Posterior cingulate gyrus (tissue), 11 donors: ENCODE measurements at regions not wholly inside any gene's neighbourhood (a gene's known extent, or its start where the extent isn't known, plus 50 kb on each side); places are given as distances from the start of the nearest gene placed in this dataset.

Source experiments
- DNase-seq, 10 donors: peaks; one replicate each; pipeline versions ENCODE4 v3.0.0 to v3.0.0-alpha.2; 2020 to 2021; ENCODE audit warnings: mixed read lengths in 3 of 10
- intact Hi-C: fragments of 100-400 bp; cut with DNase I; formaldehyde crosslinking; loops from one replicate; pipeline ENCODE4 v1.15.1; 2023

DNA sequence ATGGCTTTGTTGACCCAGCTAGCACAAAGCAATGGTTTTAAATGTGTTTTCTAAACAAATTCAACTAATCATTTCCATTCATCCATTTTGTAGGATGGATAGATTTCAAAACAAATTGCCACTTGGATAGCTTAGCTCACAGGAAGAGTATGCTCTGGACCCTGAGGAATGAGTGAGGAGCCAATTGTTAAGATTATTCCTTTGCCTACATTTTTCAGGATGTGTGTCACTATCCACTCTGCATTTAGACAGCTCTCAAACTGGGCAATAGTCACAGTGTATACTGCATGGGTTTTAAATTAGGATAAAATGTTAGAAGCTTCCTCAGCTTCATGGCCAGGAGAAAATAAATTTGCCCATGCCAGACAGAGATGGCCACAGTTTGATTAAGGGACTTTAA is 605.6 kb upstream of the TEX47 start:
- no peak for DNase-seq
- intact Hi-C loops = no loop called here

DNA sequence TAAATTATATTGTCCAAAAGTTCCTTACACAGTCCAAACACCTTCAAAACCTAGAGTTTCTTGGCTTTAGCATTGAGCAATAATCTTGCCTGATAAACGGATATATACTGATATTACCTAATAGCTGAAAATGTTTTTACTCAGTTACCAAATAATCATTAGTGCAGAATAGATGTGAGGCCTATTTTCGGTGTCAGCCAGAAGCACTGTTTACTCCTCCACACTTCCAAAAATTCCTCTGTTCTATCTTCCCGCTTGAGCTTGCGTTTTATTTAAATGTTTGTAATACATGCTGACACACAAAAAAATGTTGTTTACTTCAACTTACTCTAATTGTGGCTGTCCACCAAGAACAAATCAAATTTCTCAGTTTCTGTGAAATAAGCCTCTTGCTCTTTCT is 606.2 kb upstream of the TEX47 start:
- DNase-seq = no peak
- intact Hi-C loops = no loop called here

DNA sequence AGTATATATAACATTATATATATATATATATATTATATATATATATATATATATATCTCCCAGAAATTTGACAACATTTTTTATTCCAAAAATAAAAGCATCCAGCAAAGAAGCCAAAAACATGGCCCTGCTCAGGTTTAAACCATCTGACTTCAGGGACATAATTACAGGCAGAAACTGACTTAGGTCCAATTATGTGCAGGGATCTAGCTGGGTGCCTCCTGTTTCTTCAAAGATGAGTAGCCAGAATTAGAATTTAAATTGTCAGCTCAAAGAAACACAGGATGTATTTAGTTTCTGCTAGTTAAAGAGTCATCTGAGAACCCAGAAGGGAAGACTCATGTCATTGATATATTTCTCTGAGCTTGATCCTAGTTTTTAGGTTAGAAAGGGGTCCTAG is 656.4 kb upstream of the TEX47 start:
- no peak for DNase-seq
- intact Hi-C loops = no loop called here

DNA sequence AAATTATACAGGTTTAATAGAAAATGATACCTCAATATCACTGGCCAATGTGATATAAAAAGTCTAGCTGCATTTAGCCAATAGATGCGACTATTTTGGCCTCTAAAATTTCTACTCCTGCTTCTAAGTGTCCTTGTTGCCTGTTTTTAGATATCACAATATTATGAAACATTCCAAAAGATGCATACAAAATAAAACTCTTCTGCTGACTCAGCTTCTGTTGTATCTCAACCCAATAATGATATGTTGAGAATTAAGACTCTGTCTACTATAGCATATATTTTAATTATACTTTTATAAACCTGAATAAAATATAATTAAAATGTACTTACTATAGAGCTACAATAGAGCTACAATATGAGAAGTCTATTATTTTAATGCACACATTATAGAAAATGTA is 661.0 kb upstream of the TEX47 start:
- DNase-seq = no peak
- intact Hi-C loops = no loop called here

DNA sequence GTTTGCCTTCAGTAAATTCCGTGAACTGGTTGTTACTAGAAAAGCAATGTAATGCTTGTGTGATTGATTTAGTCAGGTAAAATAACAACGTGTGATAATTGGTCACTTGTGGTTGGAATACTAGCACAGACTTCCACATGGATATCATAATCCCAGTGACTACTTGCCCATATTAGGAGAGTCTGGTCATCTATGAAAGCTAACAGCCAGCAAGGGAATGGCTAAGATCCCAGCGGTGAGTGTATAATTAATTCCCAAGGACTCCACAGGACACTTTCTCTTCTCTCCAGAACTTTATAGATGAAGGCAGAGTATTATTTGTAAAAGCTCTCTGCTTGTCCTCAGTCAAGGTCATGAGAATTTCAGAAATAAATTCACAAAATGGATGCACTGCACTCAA is 662.6 kb upstream of the TEX47 start:
- intact Hi-C loops = no loop called here
- DNase-seq = no peak

DNA sequence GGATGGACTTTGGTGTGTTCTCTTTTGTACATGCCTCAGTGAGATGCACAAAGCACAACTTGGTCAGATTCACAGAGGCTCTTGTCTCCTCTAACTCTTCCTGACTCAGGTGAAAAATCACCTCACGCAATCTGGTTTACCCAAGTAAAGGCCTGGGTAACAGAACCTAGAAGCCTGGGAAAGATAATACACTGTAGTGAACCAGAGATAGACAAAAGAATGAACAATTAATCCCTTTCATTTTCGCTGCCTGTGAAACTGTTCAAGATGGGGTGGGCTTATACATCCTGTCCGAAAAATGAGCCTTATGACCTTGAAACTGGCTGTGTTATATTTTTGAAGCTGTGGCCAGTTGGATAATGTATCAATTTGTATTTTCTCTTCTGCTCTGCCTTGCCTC is 678.9 kb upstream of the TEX47 start:
- DNase-seq = no peak
- intact Hi-C loops = no loop called here

DNA sequence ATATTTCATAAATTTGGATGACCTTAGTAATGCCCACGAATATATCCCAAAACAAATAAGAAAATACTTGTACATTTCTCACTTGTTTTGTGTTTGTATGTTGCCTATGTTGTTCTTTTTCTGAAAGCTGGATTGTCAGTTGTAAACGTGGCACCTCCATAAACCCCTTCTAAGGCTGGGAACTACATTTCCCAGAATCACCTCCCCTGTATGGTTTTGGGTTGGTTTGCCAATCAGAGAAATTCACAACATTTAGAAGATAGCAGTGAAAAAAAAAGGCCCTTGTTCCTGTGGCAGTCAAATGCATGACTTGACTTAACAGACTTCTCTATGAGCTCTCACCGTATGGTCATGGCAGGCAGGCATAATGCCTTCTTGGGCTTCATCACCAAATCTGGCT is 676.3 kb upstream of the STEAP1 start:
- DNase-seq = no peak
- intact Hi-C loops = no loop called here

DNA sequence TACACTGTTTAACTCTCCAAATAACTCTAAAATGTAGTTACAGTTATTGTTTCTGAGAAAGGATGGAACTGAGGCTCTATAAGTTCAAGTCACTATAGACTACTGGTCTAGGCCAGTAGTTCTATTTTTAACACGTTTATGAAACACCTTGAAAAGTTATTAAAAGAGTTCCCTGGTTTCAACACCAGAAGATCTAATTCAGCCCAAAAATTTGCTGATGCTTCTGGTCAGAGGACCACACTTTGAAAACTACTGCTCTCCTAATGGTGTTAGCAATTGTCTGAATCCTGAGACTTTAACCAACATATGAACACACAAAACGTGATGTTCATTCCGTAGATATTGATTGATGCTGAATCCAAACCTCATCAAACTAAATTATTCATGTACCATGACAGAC is 658.6 kb upstream of the STEAP1 start:
- DNase-seq = no peak
- intact Hi-C loops = no loop called here

DNA sequence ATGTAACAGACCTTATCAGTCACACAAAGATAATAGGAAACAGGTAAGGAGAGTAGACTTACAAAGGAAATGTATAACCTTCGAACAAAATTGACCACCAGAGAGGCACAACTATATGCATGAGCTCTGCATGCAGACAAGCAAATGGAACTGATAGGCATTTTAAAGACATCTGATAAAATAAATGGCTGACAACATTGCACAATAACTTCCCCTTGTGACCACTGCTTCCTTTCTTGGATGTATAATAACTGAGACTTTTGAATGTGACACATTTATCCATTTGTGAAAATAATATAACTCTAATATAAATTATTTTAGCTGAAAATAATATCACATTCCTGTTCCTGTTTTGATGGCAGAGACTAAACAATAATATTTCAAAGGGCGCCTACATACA is 654.2 kb upstream of the STEAP1 start:
- intact Hi-C loops = no loop called here
- no peak for DNase-seq

DNA sequence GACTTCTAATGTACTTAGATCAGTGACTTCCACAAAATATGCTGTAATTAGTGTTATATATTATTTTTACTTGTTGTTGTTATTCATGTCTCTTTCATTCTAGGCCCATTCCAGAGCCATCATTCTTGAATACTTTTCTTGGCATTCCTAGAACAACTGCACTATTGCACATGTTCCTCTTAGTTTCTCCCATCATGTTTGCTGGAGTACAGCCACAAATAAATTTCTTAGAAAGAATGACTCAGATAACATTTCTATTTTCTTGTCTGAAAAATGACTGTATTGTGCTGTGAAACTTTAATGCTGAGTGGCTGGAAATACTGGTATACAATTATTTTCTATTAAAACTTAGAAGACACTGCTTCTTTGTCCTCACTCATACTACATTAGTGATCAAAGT is 651.0 kb upstream of the STEAP1 start:
- intact Hi-C loops = no loop called here

DNA sequence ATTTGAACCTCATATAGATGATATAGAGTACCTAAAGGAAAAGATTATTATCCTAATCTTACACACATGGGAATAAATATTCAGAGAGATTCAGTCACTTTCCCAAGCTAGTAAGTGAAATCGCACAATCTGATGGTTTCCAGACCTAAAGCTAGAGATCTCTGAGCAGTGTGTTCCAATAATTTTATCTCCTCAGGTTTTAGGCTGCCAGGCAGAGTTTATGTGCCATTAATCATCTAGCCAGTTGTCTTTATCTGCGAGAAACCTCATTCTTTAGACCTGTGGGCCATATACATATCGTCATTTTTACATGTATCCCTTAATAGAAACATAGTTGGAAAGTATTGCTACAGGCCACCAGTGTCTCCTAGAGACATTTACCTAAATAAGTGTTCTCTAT is 647.2 kb upstream of the STEAP1 start:
- no peak for DNase-seq
- intact Hi-C loops = no loop called here

More for the DNA sequence above, 651.0 kb upstream of the STEAP1 start:
- DNase-seq = no peak

DNA sequence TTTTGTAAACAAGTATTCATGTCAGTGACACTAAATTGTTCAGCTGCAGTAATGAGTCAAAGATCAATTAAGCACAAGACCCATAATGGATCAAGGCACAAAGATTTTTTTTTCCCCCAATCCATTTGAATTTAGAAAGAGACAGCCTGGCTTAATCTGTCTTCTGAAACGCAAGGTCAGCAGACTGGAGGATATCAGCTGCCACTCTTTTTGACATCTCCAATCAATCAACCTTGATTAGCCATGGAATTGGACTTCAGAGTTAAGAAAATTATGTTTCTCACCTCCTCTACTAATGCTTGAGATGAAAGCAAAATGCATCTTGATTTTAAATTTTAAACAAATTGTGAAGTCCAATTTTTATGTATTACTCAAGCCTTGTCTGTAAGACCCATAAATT is 642.4 kb upstream of the STEAP1 start:
- intact Hi-C loops = no loop called here
- no peak for DNase-seq

DNA sequence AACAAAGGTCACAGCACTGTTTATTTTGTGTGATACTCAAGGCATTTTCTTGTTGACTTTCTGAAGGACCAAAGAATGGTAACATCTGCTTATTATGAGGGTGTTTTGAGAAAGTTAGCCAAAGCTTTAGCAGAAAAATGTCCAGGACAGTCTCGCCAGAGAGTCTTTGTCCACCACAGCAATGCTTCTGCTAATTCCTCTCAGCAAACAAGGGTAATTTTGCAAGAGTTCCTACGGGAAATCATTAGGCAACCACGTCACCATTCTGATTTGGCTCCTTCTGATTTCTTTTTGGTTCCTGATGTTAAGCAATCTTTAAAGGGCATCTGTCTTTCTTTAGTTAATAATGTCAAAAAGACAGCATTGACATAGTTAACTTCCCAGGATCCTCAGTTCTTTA is 639.3 kb upstream of the STEAP1 start:
- DNase-seq = no peak
- intact Hi-C loops = no loop called here

DNA sequence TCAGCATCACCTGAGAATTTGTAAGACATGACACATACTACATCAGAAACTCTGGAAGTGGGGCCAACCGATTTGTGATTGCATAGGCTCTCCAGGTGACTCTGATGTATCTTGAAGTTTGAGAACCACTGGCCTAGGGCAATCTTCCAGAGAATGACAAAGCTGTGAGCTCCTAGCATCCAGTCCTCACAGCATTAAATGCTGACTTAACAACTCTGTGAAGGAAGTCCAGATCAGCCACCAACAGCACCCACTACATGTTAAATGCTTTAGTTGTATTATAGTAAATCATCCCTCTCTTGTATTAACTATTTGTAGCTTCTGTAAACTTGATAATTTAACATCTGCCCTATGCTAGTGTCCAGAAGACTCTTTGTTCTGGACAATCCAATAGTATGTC is 636.5 kb upstream of the STEAP1 start:
- DNase-seq = no peak
- intact Hi-C loops = no loop called here

DNA sequence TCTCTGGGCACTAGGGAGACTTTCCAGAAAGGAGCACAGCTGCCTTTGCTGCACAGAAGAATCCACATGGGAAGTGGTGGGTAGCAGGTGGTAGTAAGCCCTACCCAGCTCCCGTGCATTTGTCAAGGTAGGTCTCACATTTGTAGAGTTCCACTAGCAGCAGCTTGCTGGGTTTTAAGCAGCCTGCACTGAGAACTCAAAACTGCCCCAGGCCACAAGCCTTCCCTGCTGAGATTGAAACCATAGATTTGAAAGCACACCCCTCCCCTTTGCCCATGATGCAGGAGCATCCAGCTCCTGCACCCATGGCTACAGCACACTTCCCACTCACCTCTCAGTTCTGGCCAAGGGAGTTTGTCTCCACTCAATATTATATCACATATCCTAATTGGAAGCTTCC is 604.5 kb upstream of the STEAP1 start:
- DNase-seq = no peak
- intact Hi-C loops = no loop called here

DNA sequence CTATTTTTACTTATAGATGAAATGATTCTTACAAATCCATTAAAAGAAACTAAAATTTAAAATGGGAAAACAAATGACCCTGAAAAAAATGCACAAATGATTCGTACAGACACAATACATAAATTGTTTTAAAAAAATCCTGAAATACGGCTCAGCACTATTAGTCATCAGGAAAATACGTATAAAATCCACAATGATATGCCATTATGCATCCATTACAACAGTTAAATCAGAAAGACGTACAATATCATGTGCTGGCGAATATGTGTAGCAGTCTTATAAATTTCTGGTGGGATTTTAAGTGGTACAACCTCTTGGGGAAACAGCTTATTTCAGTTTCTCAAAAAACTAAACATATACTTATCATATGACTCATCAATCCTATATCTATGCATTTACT is 600.1 kb upstream of the STEAP1 start:
- intact Hi-C loops = no loop called here
- DNase-seq = no peak

DNA sequence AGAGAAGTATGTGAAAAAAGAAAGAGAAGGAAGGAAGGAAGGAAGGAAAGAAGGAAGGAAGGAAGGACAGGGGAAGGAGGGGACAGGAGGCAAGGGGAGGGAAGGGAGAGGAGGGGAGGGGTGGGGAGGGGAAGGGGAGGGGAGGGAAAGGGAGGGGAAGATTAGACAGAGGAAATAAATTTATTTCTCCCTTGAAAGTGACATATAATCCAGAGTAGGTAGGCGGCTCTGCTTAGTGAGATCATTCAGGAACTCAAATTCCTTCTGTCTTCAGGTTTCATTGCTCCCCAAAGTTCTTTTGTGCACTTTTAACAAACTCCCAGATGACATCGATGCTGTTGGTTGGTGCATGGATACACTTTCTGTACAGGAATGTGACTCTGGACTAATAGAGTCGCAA is 594.7 kb upstream of the STEAP1 start:
- DNase-seq = no peak
- intact Hi-C loops = no loop called here

DNA sequence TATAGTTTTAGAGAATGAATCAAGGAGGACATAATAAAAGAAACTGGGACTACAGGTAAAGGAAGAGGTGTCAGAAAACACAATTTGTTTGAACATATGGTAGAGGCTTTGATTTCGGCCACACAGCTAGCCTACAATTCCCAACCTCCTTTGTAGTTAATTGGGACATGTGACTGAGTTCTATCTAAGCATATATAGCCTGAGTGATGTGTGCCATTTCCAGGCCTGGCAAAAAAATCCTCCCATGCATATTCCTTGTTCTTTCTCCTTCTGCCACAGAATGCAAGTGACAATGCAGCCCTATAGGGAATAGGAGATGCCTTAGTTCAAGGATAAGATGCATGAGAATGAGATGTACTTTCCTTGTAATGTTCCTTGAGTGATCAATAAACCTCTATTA is 590.7 kb upstream of the STEAP1 start:
- intact Hi-C loops = no loop called here
- no peak for DNase-seq

DNA sequence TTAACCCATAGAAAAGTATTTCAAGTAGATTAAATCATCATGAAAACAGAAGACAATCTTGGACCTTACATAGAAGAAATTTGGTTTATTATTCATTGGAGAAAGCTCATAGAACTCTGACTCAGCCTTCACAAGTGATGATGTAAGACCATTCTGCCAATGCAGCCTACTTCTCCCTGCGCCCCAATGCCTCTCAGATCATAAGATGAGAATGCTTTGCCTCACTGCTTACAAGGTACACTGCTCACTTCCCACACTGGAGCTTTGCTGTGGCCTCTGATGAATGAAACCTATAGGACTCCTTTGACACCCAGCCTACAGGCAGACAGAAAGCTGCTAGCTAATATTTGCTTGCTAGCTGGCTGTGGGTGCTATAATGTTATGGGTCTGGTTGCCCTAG is 569.4 kb upstream of the STEAP1 start:
- intact Hi-C loops = no loop called here
- peak in 1 of 10 donors; percentile 44 for DNase-seq

DNA sequence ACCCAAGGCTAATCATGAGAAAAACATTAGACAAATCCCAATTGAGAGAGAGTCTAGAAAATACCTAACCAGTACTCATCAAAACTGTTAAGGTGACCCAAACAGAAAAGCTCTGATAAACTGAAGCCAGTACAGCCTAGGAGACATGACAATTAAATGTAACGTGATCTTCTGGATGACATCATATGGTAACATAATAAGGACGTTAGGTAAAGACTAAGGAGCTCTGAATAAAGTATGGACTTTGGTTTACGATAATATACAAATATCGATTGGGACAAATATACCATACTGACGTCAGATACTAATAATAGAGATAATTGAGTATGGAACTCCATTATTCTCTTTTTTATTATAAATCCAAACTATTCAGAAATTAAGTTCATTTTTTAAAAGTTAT is 561.1 kb upstream of the STEAP1 start:
- no peak for DNase-seq
- intact Hi-C loops = no loop called here

DNA sequence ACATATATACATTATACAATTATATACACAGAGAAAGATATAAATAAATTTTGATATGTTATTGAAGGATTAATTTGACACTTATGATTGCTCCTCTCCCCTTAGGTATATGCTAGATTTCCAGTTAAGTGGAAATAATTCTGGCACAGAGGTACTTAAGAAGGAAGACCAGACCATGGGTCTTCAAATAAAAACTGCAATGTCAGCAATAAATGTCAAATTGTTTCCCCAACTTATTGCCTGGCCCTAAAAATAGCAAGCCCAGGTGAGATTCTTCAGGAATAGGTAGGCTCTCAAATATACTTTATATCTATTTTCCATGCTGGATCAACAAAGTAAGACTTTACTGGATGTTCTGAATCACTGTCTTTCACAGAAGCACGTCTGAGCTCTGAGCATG is 551.3 kb upstream of the STEAP1 start:
- intact Hi-C loops = no loop called here

DNA sequence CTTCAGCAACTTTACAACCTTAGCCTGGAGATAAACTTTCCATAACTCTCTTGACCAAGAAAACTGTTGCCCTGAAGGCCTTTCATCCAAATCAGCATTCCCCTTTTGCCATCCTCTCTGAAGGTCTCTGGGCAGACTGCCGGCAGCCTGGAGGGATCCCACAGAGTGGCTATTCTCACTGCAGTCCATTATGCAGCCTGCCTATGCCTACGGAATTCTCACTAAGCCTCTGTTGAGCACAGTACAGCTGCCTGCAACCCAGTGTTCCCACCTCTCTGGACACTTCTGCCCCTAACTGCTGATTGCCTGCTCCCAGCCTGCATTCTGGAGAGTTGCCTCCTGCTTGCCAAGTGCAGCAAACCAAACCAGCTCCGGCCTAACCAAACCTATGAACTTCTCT is 548.9 kb upstream of the STEAP1 start:
- intact Hi-C loops = no loop called here
- peak in 4 of 10 donors; percentile 29 to 82 (median 52) for DNase-seq

More for the DNA sequence above, 551.3 kb upstream of the STEAP1 start:
- DNase-seq = no peak

DNA sequence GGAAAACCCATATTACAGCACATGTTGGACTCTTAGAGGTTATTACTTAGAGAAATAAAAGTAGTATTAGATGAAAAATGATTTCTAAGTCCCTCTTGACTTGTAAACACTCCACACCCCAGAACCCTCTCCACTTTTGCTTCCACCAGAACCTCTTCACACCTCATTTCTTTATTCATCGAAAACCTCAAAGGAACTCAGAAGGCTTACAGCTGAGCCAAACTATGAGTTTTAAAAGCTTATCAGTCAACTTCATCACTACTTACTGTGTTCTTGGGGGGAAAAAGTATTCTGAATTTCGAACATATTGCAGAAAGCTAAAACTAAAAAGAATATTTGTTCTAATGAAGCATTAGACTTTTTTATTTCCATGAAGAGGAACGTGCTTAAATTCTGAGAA is 547.8 kb upstream of the STEAP1 start:
- intact Hi-C loops = no loop called here
- DNase-seq = no peak

DNA sequence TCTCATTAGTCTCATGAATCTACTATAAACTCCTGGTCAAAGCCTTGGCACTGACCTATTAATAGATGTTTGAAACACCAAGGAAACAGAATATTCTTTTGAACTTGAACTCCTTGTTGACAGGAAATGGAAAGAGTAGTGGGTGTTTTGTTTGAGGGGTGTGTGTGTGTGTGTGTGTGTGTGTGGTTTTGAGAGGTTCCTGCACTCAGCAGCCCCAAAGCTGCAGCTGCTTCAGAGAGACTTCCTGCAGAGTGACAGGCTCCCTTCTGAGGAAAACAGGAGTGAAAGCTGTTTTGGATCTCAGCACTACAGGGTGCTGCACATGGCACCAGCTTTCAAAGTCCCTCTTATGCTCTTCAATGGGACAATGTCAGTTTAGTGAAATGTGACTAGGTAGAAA is 546.5 kb upstream of the STEAP1 start:
- DNase-seq = no peak
- intact Hi-C loops = no loop called here
